Prostate gland (tissue), 2 donors: ENCODE measurements at regions not wholly inside any gene's neighbourhood (a gene's known extent, or its start where the extent isn't known, plus 50 kb on each side); places are given as distances from the start of the nearest gene placed in this dataset.

Source experiments
- CTCF ChIP-seq, 4 experiments: fragments of 200-600 bp in 2 of 4; fragments of 450-650 bp in 2 of 4; sonication (generic) in 2 of 4; IDR thresholded peaks; 1 replicate in 3 of 4; 2 replicates in 1 of 4; pipeline ENCODE4 v1.5.1; 2016 to 2019; ENCODE audit warnings: antibody characterized with exemption in 4 of 4, mild to moderate bottlenecking in 2 of 4, moderate library complexity in 2 of 4
- POLR2A ChIP-seq: fragments of 450-650 bp; IDR thresholded peaks from one replicate; pipeline ENCODE4 v1.6.1; 2016; ENCODE audit warnings: antibody characterized with exemption, mild to moderate bottlenecking
- POLR2AphosphoS5 ChIP-seq: sonication (generic); formaldehyde crosslinking; IDR thresholded peaks from one replicate; pipeline ENCODE4 v1.6.1; 2017; ENCODE audit warnings: antibody characterized with exemption

GRCh38 chr12:89901906-89902642 is 193.4 kb upstream of the ATP2B1 start:
- TF ChIP-seq CTCF (IDR thresholded peaks at IDR 0.05): no peak
- TF ChIP-seq POLR2A: no peak
- no peak for TF ChIP-seq POLR2AphosphoS5
